HG03025 (cell line): ENCODE measurements at regions not wholly inside any gene's neighbourhood (a gene's known extent, or its start where the extent isn't known, plus 50 kb on each side); places are given as distances from the start of the nearest gene placed in this dataset.

Experiments
- ATAC-seq: cut with Tn5 transposase; IDR thresholded peaks from one replicate; pipeline ENCODE4 v1.9.1; 2021; ENCODE audit warnings: mild to moderate bottlenecking, moderate library complexity; ENCODE audit not compliant: unreplicated experiment, low FRiP score

GRCh38 chr14:53531730-53532129 lies 378.6 kb upstream of the DDHD1 start:
- no peak for ATAC-seq

DNA sequence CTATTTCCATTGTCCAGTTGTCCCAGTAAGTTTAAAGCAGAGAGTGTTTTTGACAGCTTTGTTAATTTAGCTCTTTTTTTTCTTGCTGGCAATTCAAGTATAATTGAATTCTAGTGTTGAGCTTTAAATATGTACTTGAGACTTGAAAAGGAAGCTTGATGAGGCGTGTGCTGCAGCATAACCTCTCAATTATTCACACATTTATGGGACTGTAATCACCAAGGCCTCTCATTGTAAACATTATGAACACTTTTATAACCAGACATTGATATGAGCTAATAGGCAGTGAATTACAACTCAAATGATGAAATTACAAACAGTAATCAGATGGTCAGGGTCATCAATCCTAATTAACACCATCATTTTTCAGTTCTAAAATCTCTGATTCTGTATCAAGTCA lies 378.0 kb upstream of the DDHD1 start:
- no peak for ATAC-seq

DNA sequence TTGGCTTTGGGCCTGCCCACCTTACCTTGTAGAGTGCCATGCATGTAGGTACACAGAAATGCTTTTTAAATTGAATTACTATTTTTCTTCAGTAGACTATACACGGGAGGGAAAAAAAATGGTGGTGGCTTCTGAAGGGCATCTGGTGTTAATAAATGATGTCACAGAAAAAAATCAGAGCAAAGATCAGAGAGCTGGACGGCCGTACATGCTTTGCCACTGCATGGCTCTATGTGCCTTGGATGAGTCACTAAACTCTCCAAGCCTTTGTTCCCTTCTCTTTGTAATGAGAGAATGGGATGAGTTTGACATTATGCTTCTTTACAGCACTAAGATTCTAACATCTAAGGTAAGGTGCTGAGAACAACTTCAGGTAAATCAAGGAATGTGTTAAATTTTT lies 376.4 kb upstream of the DDHD1 start:
- no peak for ATAC-seq

GRCh38 chr14:53528185-53528671 lies 375.1 kb upstream of the DDHD1 start:
- no peak for ATAC-seq

DNA sequence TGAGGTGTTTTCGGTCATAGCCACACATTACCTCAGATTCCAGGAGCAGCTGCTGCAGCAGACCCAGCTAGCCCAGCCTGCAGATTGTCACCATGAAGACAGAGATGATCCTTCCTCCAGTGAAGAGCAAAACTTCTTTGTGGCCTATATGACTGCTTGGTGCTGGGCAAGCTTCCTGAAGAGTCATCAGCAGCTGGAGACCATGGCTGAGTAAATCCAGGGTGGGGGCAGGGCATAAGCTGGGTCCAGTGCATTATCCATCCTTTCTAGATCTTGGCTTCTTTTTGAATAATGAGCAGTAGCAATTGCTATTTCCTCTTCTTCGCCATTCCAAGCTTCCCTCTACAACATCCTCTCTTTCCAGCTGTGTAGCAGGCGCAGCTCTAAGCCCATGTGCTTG lies 373.1 kb upstream of the DDHD1 start:
- no peak for ATAC-seq

GRCh38 chr14:53525608-53526007 lies 372.5 kb upstream of the DDHD1 start:
- ATAC-seq: no peak

DNA sequence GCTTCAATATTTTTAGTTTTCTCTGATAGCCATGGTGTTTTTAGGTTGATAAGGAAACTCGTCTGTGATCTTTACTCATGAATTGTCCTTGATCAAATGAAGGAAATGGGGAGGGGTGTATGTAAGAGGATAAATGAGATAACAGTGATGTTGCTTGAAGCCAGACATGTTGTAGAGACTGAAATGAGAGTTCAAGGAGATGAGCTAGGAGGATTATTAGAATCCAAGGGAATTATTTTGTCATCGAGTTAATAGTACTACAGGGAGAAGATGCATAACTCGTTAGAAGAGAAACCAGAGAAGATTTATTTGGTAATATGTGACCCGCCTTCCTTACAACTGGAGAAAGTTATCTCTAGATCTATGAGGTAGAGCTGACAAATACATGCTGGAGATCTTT lies 371.3 kb upstream of the DDHD1 start:
- ATAC-seq: no peak

DNA sequence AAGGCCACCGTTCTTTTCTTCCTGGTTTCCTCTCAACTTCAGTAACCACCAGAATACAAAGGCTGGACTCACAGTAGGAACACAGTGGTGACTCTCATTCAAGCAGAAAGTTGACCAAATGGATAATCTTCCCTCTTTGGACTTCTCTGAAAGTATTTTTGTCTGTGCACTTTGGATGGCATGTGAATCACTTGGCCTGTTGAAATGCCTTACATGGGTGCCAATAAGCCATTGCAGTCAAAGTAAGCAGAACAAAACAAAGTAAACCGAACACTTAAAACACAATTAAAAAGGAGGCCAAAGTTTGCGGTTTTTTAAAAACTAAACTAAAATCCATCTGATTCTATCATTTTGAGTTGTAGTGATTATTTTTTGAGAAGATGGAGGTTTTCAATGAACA lies 370.1 kb upstream of the DDHD1 start:
- ATAC-seq: no peak

- no peak for ATAC-seq
Observed at GRCh38 chr14:53520078-53520928, 367.2 kb upstream of the DDHD1 start.

GRCh38 chr14:53519137-53519536 lies 366.0 kb upstream of the DDHD1 start:
- no peak for ATAC-seq

GRCh38 chr14:53517270-53517960 lies 364.3 kb upstream of the DDHD1 start:
- no peak for ATAC-seq

DNA sequence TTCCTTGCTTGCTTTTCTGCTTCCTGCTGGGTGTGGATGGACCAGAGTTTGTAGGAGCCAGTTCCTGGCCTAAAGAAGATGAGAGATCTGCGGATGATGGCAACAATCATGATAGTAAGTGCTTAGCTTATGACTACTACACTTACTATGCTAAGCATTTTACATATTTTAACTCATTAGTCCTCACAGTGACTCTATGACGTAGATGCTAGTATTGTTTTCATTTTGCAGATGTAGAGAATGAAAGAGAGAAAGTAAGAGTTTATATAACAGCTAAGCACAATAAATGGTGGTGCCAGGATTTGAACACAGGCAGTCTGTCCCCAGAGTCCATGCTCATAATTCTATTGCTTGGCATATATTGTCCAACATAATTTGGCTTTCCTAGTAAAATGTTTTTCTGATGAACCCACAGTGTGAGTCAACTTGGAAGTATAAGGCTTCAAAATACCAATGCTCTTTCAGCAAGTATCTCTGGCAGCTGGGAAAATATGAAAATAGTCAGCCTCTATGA lies 363.2 kb upstream of the DDHD1 start:
- ATAC-seq: no peak

DNA sequence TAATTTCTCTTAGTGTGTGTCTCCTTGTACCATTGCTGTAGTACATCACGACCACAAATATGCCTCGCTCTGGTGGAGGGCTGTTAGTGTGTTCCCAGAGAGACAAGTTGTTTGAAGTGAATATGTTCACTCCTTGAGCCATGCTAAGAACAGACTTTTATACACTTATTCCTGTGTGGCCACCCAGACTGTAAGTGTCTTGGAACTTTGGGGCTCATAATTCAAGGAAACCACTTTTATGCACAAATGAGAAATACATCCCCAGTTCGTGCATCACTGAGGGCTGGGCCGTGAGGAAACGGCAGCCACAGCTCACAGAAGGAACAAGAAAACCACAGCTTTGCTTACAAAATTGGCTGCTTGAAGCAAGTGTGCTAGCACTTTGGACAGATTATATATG lies 362.2 kb upstream of the DDHD1 start:
- ATAC-seq: no peak

DNA sequence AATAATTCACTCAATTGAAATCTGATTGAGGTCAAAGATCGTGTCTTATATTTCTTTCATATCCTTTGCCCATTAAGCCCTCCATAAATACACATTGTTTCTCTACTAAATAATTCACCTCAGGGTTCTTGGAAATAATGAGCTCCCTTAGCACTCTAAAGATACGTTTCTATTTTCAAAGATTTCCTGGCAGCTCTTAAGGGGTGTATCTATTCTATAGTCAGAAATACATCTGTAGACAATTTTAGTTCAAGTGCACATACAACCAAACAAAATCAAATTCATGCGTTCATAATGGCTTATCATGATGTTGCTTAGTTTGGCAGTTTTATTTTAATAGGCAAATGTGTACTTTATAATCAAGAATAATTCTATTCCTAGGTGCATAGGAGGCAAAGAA lies 361.1 kb upstream of the DDHD1 start:
- no peak for ATAC-seq

DNA sequence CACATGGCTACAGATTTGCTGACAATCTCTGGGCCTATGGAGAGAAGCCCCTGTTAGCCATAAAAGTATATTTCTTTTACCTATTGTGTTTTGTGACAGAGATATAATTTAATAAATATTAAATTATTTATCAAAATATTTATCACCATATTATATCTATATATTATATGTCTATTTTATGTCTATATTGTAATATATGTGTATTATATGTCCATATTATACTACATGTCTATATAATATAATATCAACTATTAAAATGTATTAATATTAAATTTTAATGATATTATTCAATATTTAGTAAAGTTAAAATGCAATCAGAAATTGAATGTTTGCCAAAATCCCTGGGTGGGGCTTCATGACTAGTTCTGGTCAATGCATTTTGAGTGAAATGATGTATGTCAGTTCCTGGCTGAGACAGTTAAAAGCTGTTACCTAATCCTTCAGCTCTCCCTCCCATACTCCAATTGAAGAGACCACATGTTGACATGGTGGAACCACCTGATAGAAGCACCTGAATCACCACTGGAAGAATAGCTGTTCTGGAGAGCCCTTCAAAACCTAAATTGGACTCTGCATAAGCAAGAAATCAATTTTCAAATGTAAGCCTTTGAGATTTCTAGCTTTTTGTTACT lies 357.3 kb upstream of the DDHD1 start:
- no peak for ATAC-seq

DNA sequence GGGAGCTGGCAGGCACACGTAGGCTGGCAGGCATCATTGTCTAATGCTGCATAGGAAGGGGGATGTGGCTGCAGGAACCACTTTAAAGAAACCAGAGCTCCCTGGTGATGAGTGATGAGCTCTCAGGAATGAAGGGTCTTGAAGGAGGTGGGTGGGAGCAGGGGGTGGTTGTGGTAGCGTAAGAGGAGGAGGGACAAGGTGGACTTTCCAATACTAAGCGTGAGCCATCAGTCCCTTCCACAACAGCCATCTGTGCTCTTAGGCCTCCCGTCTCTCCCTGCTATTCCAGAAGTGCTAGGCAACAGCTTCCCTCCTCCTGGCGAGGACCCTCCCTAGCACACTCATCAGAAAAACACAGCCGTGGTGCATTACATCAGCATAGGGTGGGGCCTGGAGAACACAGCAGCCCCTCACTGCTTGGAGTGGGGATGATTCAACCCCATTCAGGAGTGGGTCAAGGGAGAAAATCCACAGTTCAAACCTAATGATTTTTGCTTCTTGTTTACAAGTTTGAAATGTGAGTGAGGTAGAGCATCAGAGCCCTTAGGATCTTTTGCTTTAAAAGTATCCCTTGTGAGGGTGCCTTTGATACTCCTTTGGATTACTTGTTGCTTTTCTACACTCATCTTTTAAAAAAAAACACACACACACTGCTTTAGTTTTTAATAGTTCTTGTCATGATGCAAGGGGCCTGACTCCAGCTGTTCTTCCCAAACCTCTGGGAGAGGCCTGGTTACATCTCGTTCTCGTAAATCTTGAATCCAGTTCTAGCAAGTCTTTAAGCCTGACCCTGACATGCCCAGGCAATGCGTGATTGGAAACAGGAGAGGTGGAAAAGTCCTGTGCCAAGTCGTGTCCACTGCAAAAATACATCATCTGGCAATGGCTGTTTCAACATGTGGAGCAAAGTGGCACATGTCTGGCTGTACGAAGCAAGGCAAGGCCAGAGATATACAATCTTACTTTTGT lies 356.4 kb upstream of the DDHD1 start:
- no peak for ATAC-seq

DNA sequence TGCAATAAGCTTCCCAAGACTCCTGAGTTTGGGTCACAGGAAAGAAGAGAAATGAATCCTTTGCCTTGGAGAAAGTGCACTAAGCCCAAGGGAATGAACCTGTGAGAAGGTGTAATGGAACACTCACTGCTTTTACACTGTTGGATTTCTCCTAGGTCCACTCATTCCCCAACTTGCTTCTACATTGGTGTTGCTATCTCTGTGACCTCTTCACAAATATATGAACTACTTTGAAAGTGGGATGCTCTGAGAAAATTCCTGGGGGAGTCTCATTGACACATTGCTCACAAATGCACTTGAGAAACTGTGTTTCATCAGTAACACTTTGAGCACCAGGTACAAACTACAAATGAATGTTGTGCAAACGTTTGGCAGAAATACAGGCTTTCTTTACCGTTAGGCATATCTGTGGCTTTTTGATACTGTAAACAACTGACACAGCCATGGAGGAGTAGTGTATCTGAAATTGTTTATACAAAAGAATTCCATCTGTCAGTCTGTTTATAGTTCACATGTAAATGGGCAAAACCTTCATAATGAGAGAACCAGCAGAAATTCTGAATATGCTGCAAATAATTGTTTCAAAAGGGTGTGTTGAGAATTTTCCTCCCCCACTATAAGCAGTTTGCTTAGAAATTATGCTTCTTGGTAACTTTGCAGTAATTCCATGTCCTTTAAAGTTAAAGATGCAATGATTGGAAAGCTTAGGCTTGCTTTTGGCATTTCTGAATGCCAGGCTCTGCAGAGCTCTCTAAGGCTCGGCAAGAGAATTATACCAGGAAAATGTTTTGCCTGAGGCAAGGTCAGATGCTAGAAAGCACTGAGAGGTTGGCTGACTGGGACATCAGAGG lies 348.5 kb upstream of the DDHD1 start:
- no peak for ATAC-seq

DNA sequence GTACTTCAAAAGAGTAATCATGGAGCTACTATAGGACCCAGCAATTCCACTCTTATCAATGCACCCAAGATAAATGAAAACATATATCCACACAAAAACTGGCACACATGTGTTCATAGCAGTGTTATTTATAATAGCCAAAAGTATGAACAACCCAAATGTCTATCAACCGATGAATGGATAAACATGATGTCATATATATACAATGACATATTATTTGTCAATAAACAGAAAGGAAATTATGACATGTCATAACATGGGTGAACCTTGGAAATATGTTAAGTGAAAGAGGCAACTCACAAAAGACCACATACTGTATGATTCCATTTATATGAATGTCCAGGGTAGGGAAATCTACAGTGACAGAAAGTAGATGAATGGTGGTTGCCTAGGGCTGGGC lies 347.1 kb upstream of the DDHD1 start:
- ATAC-seq: no peak

DNA sequence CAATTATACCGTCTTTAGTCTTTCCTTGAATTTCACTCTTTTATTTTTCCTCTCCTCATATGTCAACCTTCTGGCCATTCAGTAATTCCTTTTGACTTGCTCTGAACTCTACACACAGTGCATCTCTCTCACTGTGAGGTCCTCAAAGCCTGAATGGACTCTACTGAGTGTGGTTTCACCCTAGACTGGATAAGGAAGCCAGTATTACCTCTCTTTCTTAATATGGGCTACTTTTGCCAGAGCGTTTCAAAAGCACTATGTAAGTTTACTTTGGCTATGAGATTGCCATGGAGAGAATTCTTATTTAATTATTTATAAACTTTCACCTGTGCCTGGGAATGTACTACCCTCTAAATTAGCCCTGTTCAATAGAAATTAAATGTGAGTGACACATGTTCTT lies 343.5 kb upstream of the DDHD1 start:
- ATAC-seq: no peak
